NOMO-1 (cell line): ENCODE measurements at regions not wholly inside any gene's neighbourhood (a gene's known extent, or its start where the extent isn't known, plus 50 kb on each side); places are given as distances from the start of the nearest gene placed in this dataset.

ENCODE experiments used
- DNase-seq, 2 experiments: peaks; one replicate each; lab custom pipeline; 2025; ENCODE audit not compliant: unreplicated experiment in 2 of 2; lab: John Stamatoyannopoulos, UW

GRCh38 chr2:114373591-114373990 is 68.8 kb upstream of the DPP10 start:
- DNase-seq, result peak in 1 of 2 experiments; percentile 15

GRCh38 chr2:114384441-114384840 is 58.0 kb upstream of the DPP10 start:
- DNase-seq, result no peak

GRCh38 chr2:114389021-114389420 is 53.4 kb upstream of the DPP10 start:
- DNase-seq, result no peak
